ENCODE measurements at regions not wholly inside any gene's neighbourhood (a gene's known extent, or its start where the extent isn't known, plus 50 kb on each side); places are given as distances from the start of the nearest gene placed in this dataset.

GRCh38 chr6:121884620-121885019, 449.2 kb downstream of the GJA1 start:
- intact Hi-C loops (cut with DNase I): no loop called here
- H3K27ac ChIP-seq: no peak overlapping the region
- no peak for TF ChIP-seq CTCF (IDR thresholded peaks at IDR 0.05)
- no peak for TF ChIP-seq POLR2A (IDR thresholded peaks at IDR 0.05)
- peaks cover 0 to 9% (median 0%) of the 10 kb centered on the region in 12 donors for H3K4me1 ChIP-seq
- DNase-seq (no peak), ATAC-seq (no peak)
- peaks cover 0 to 2% (median 0%) of the 10 kb centered on the region in 12 donors for H3K9me3 ChIP-seq
- no peaks in the 10 kb centered on the region for H3K36me3 ChIP-seq
- WGBS, 4 donors: 69 to 87% (median 80%) methylated on average over 1 of the region's 1 CpG
- H3K27me3 ChIP-seq: no peaks in the 10 kb centered on the region
- no peak overlapping the region for H3K4me3 ChIP-seq

GRCh38 chr6:121885399-121886152, 450.1 kb downstream of the GJA1 start:
- intact Hi-C loops (cut with DNase I): no loop called here
- DNase-seq (no peak), ATAC-seq (no peak)
- no peak overlapping the region for H3K4me3 ChIP-seq
- H3K27ac ChIP-seq: no peak overlapping the region
- H3K9me3 ChIP-seq: no peaks in the 10 kb centered on the region
- no peak for TF ChIP-seq CTCF (IDR thresholded peaks at IDR 0.05)
- TF ChIP-seq POLR2A (IDR thresholded peaks at IDR 0.05): no peak
- peaks cover 0 to 9% (median 0%) of the 10 kb centered on the region in 12 donors for H3K4me1 ChIP-seq
- no peaks in the 10 kb centered on the region for H3K36me3 ChIP-seq
- 88 to 93% (median 92%) methylated on average over 3 of the region's 3 CpGs for WGBS, 4 donors
- H3K27me3 ChIP-seq: no peaks in the 10 kb centered on the region

- WGBS, 4 donors: 81 to 87% (median 84%) methylated on average over 2 of the region's 2 CpGs
- no peak for ATAC-seq
- intact Hi-C loops (cut with DNase I): no loop called here
- Histone ChIP-seq H3K27ac (no peak overlapping the region), H3K4me1 (peaks cover 0 to 7% (median 0%) of the 10 kb centered on the region in 12 donors), H3K27me3 (no peaks in the 10 kb centered on the region), H3K4me3 (no peak overlapping the region), H3K36me3 (no peaks in the 10 kb centered on the region), H3K9me3 (no peaks in the 10 kb centered on the region)
- DNase-seq: no peak
- TF ChIP-seq POLR2A (IDR thresholded peaks at IDR 0.05) (no peak), CTCF (IDR thresholded peaks at IDR 0.05) (no peak)
Observed at GRCh38 chr6:121886223-121886830, 450.9 kb downstream of the GJA1 start.

- WGBS, 4 donors: 73 to 91% (median 85%) methylated on average over 4 of the region's 4 CpGs
- intact Hi-C loops (cut with DNase I): no loop called here
Observed at GRCh38 chr6:121887724-121888123, 452.3 kb downstream of the GJA1 start.

More at GRCh38 chr6:121887724-121888123, 452.3 kb downstream of the GJA1 start:
- H3K9me3 ChIP-seq: no peaks in the 10 kb centered on the region
- no peak overlapping the region for H3K27ac ChIP-seq
- no peaks in the 10 kb centered on the region for H3K36me3 ChIP-seq
- TF ChIP-seq CTCF (IDR thresholded peaks at IDR 0.05): no peak
- no peak for TF ChIP-seq POLR2A (IDR thresholded peaks at IDR 0.05)
- H3K4me1 ChIP-seq: peaks cover 0 to 3% (median 0%) of the 10 kb centered on the region in 12 donors
- H3K4me3 ChIP-seq: no peak overlapping the region
- no peak for DNase-seq
- H3K27me3 ChIP-seq: no peaks in the 10 kb centered on the region
- ATAC-seq: no peak

Measured in heart left ventricle (tissue), 16 donors.